GM12891 (cell line): ENCODE measurements at regions not wholly inside any gene's neighbourhood (a gene's known extent, or its start where the extent isn't known, plus 50 kb on each side); places are given as distances from the start of the nearest gene placed in this dataset.

ENCODE experiments used
- POLR2A ChIP-seq: IDR thresholded peaks from 2 replicates; pipeline ENCODE4 v1.6.1; 2011; ENCODE audit warnings: low read depth, low read length, control low read depth
- POLR2AphosphoS5 ChIP-seq: IDR thresholded peaks from 2 replicates; pipeline ENCODE4 v1.6.1; 2011; ENCODE audit warnings: low read depth, low read length, control low read depth
- POU2F2 ChIP-seq: IDR thresholded peaks from 2 replicates; pipeline ENCODE4 v1.6.1; 2011; ENCODE audit warnings: low read depth, mild to moderate bottlenecking, control low read depth, low read length, moderate library complexity
- TAF1 ChIP-seq: IDR thresholded peaks from 2 replicates; pipeline ENCODE4 v1.6.1; 2011; ENCODE audit warnings: low read depth, low read length, control low read depth

- TF ChIP-seq POLR2AphosphoS5: no peak
- TF ChIP-seq POU2F2: no peak
- no peak for TF ChIP-seq POLR2A
- no peak for TF ChIP-seq TAF1
Measured at GRCh38 chr13:111512707-111513106, 192.3 kb downstream of the TEX29 start.
